ENCODE measurements at regions not wholly inside any gene's neighbourhood (a gene's known extent, or its start where the extent isn't known, plus 50 kb on each side); places are given as distances from the start of the nearest gene placed in this dataset.

DNA sequence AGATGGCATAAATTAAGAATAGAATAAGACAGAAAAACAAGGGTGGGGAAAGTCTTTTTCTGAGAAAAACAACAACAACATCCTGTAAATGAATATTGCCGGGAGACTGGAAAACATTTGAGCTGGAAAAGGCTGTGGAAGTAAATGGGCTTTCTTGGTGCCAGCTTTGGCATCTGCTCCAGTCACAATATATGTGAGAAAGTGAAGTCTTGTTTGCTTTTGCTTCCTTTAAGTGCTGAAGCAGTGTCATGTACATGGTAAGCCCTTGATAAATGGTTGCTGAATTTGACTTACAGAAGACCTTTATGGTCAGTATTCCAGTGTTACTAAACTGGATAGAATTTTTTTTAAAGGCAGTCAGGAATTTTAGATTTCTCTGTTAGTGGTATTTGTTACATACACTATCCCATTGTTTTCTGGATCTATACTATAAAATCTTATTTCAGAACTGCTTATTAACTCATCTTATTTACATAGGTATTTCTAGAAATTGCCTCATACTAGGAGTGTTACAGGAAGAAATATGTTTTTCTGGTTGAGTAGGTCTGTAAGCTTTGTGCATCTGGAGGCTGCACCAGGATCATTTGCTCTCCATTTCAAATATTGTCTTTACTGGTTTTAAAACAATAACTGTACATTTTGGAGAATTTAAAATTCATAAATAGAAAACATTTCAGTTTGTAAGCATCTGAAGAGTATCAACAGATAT is 201.7 kb upstream of the FOXP2 start:
- WGBS = 95% methylated on average over 1 of the region's 1 CpG
- no peaks in the 10 kb centered on the region for H3K9me3 ChIP-seq (ENCODE audit: control insufficient read depth in 2 of 2, insufficient read depth in 1 of 2, low read length in 1 of 2)
- no peaks in the 10 kb centered on the region for H3K36me3 ChIP-seq (ENCODE audit: control insufficient read depth in 2 of 2, insufficient read depth in 2 of 2, low read length in 1 of 2)
- DNase-seq (ENCODE audit: low read depth in 6 of 9, low spot score in 9 of 9) = no peak
- no peaks in the 10 kb centered on the region for H3K4me1 ChIP-seq (ENCODE audit: control insufficient read depth in 2 of 2, insufficient read depth in 2 of 2, low read length in 2 of 2)
- H3K27me3 ChIP-seq (ENCODE audit: control insufficient read depth in 2 of 2, insufficient read depth in 1 of 2, low read length in 1 of 2) = no peaks in the 10 kb centered on the region
- H3K4me3 ChIP-seq (ENCODE audit: low read length in 2 of 2) = no peak overlapping the region
- H3K27ac ChIP-seq (ENCODE audit: low read depth in 1 of 2, low read length in 1 of 2) = no peak overlapping the region

DNA sequence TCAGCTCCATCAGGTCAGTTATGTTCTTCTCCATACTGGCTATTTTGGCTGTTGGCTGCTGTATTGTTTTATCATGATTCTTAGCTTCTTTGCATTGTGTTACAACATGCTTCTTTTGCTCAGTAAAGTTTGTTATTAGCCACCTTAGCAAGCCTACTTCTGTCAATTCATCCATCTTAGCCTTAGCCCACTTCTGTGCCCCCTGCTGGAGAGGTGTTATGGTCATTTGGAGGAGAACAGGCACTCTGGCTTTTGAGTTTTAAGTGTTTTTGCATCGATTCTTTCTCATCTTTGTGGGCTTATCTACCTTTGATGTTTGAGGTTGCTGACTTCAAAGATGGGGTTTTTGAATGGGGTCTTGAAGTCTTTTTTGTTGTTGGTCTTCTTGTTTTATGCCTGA is 204.6 kb upstream of the FOXP2 start:
- H3K9me3 ChIP-seq (ENCODE audit: control insufficient read depth in 2 of 2, insufficient read depth in 1 of 2, low read length in 1 of 2) = no peaks in the 10 kb centered on the region
- no peak overlapping the region for H3K4me3 ChIP-seq (ENCODE audit: low read length in 2 of 2)
- H3K36me3 ChIP-seq (ENCODE audit: control insufficient read depth in 2 of 2, insufficient read depth in 2 of 2, low read length in 1 of 2) = no peaks in the 10 kb centered on the region
- H3K27me3 ChIP-seq (ENCODE audit: control insufficient read depth in 2 of 2, insufficient read depth in 1 of 2, low read length in 1 of 2) = no peaks in the 10 kb centered on the region
- WGBS = 72% methylated on average over 1 of the region's 1 CpG
- H3K4me1 ChIP-seq (ENCODE audit: control insufficient read depth in 2 of 2, insufficient read depth in 2 of 2, low read length in 2 of 2) = no peaks in the 10 kb centered on the region
- no peak overlapping the region for H3K27ac ChIP-seq (ENCODE audit: low read depth in 1 of 2, low read length in 1 of 2)
- DNase-seq (ENCODE audit: low read depth in 6 of 9, low spot score in 9 of 9) = no peak

DNA sequence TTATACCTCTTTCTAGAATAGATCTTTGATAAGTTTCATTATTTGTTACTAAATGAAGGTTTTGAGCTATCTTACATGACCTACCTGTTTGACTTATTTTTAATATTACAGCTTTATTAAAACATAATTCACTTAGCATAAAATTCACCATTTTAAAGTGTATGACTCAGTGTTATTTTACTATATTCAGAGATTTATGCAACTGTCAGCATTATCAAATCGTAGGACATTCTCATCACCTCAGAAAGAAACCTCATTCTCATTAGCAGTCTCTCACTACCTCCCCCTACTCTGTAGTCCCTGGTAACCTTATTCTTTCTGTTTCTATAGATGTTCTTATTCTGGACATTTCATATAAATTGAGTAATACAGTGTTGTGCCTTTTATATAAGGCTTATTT is 207.9 kb upstream of the FOXP2 start:
- no peaks in the 10 kb centered on the region for H3K9me3 ChIP-seq (ENCODE audit: control insufficient read depth in 2 of 2, insufficient read depth in 1 of 2, low read length in 1 of 2)
- no peak for DNase-seq (ENCODE audit: low read depth in 6 of 9, low spot score in 9 of 9)
- H3K27ac ChIP-seq (ENCODE audit: low read depth in 1 of 2, low read length in 1 of 2) = no peak overlapping the region
- no peaks in the 10 kb centered on the region for H3K36me3 ChIP-seq (ENCODE audit: control insufficient read depth in 2 of 2, insufficient read depth in 2 of 2, low read length in 1 of 2)
- H3K4me3 ChIP-seq (ENCODE audit: low read length in 2 of 2) = no peak overlapping the region
- 91% methylated on average over 1 of the region's 1 CpG for WGBS
- H3K4me1 ChIP-seq (ENCODE audit: control insufficient read depth in 2 of 2, insufficient read depth in 2 of 2, low read length in 2 of 2) = no peaks in the 10 kb centered on the region
- H3K27me3 ChIP-seq (ENCODE audit: control insufficient read depth in 2 of 2, insufficient read depth in 1 of 2, low read length in 1 of 2) = no peaks in the 10 kb centered on the region

DNA sequence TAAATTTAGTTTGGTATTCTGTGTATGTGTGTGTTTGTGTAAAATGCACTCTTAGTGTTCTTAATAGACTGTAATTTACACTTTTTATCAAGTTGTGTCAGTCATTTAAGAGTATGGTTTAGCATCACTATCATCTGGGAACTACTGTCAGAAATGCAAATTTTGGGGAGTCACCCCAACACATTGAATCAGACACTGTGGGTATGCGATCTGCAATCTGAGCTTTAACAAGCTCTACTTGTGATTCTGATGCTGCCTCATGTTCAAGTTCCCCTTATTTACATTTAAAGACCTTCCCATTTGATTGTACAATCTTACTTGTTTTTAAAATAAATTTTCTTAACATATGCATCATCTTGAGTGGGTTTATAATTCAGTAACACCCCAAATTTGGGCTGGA is 218.1 kb upstream of the FOXP2 start:
- Histone ChIP-seq H3K27me3 (ENCODE audit: control insufficient read depth in 2 of 2, insufficient read depth in 1 of 2, low read length in 1 of 2) (no peaks in the 10 kb centered on the region), H3K9me3 (ENCODE audit: control insufficient read depth in 2 of 2, insufficient read depth in 1 of 2, low read length in 1 of 2) (no peaks in the 10 kb centered on the region), H3K36me3 (ENCODE audit: control insufficient read depth in 2 of 2, insufficient read depth in 2 of 2, low read length in 1 of 2) (no peaks in the 10 kb centered on the region), H3K4me1 (ENCODE audit: control insufficient read depth in 2 of 2, insufficient read depth in 2 of 2, low read length in 2 of 2) (no peaks in the 10 kb centered on the region), H3K27ac (ENCODE audit: low read depth in 1 of 2, low read length in 1 of 2) (no peak overlapping the region), H3K4me3 (ENCODE audit: low read length in 2 of 2) (no peak overlapping the region)
- WGBS = 97% methylated on average over 1 of the region's 1 CpG
- no peak for DNase-seq (ENCODE audit: low read depth in 6 of 9, low spot score in 9 of 9)

DNA sequence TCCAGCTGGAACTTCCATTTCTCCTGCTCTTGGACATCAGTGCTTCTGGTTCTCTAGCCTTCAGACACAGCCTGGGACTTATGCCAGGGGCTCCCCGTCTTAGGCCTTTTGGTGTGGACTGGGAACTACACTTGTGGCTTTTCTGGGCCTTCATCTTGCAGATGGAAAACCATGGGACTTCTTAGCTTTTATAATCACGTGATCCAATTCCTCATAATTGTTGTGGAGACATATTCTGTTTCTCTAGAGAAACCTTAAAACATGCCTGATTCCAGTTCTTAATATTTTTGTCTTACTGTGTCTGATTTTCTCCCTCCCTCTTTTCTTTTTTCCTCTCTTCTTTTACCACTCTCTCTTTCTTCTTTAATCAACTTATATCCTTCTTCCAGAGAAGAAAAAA is 224.2 kb upstream of the FOXP2 start:
- no peaks in the 10 kb centered on the region for H3K36me3 ChIP-seq (ENCODE audit: control insufficient read depth in 2 of 2, insufficient read depth in 2 of 2, low read length in 1 of 2)
- 85% methylated on average over 2 of the region's 2 CpGs for WGBS
- no peak overlapping the region for H3K4me3 ChIP-seq (ENCODE audit: low read length in 2 of 2)
- DNase-seq (ENCODE audit: low read depth in 6 of 9, low spot score in 9 of 9) = no peak
- H3K27ac ChIP-seq (ENCODE audit: low read depth in 1 of 2, low read length in 1 of 2) = no peak overlapping the region
- H3K4me1 ChIP-seq (ENCODE audit: control insufficient read depth in 2 of 2, insufficient read depth in 2 of 2, low read length in 2 of 2) = no peaks in the 10 kb centered on the region
- H3K9me3 ChIP-seq (ENCODE audit: control insufficient read depth in 2 of 2, insufficient read depth in 1 of 2, low read length in 1 of 2) = no peaks in the 10 kb centered on the region
- H3K27me3 ChIP-seq (ENCODE audit: control insufficient read depth in 2 of 2, insufficient read depth in 1 of 2, low read length in 1 of 2) = no peaks in the 10 kb centered on the region

DNA sequence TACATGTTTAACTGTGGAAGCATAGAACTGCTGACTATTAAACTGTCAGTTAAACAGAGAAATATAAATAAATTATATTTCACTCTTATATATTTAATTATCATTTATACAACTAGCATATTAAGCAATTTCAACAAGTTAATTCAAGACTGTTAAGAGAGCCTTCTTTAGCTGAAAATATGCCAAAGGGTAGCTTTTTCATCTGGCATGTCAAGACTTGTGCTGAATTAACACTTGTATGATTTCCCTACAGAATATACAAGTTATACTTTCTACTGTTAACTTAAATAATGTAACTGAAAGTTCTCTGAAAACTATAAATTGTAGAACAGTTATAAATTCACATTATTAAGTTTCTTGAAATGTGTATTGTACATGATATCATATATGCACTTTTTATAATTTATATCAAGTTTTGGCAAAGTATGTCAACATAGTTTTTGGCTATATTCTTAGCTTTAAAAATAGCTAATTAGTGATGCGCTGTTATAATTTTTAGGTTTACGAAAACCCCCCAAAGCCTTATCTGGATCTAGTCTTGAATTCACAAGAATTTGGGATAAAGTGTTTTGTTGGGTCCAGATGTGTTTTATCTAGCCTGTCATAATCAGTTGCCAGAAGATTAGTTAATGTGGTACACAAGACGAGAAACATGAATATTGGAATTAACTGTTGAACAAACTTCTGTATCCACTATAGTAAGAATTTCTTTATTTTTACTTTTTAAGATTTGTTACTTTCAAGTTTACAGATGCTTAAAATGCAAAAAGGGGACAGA is 231.1 kb upstream of the FOXP2 start:
- Histone ChIP-seq H3K4me3 (ENCODE audit: low read length in 2 of 2) (no peak overlapping the region), H3K27ac (ENCODE audit: low read depth in 1 of 2, low read length in 1 of 2) (no peak overlapping the region), H3K9me3 (ENCODE audit: control insufficient read depth in 2 of 2, insufficient read depth in 1 of 2, low read length in 1 of 2) (no peaks in the 10 kb centered on the region), H3K4me1 (ENCODE audit: control insufficient read depth in 2 of 2, insufficient read depth in 2 of 2, low read length in 2 of 2) (no peaks in the 10 kb centered on the region), H3K27me3 (ENCODE audit: control insufficient read depth in 2 of 2, insufficient read depth in 1 of 2, low read length in 1 of 2) (no peaks in the 10 kb centered on the region), H3K36me3 (ENCODE audit: control insufficient read depth in 2 of 2, insufficient read depth in 2 of 2, low read length in 1 of 2) (no peaks in the 10 kb centered on the region)
- 95% methylated on average over 3 of the region's 3 CpGs for WGBS
- no peak for DNase-seq (ENCODE audit: low read depth in 6 of 9, low spot score in 9 of 9)

DNA sequence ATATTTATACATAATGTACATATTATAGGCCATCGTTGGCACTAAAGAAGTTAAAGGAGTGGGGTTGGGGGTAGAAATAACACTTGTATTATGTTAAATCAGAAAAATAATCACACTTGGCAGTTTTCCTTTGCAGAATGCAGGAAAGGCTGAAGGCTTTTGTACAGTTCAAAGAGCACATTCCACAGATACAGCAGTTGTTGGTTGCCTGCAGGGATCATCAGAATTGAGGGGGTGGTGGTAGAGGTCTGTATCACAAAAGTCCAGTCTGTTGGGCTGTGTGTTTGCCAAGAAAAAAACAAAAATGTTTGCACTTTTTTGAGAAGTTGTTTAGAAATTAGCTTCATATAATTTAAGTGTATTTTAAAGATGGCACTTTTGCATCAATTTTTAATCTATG is 231.8 kb upstream of the FOXP2 start:
- H3K4me3 ChIP-seq (ENCODE audit: low read length in 2 of 2) = no peak overlapping the region
- DNase-seq (ENCODE audit: low read depth in 6 of 9, low spot score in 9 of 9) = no peak
- H3K27ac ChIP-seq (ENCODE audit: low read depth in 1 of 2, low read length in 1 of 2) = no peak overlapping the region
- no peaks in the 10 kb centered on the region for H3K36me3 ChIP-seq (ENCODE audit: control insufficient read depth in 2 of 2, insufficient read depth in 2 of 2, low read length in 1 of 2)
- no peaks in the 10 kb centered on the region for H3K4me1 ChIP-seq (ENCODE audit: control insufficient read depth in 2 of 2, insufficient read depth in 2 of 2, low read length in 2 of 2)
- no peaks in the 10 kb centered on the region for H3K27me3 ChIP-seq (ENCODE audit: control insufficient read depth in 2 of 2, insufficient read depth in 1 of 2, low read length in 1 of 2)
- WGBS = 92% methylated on average over 1 of the region's 1 CpG
- no peaks in the 10 kb centered on the region for H3K9me3 ChIP-seq (ENCODE audit: control insufficient read depth in 2 of 2, insufficient read depth in 1 of 2, low read length in 1 of 2)

DNA sequence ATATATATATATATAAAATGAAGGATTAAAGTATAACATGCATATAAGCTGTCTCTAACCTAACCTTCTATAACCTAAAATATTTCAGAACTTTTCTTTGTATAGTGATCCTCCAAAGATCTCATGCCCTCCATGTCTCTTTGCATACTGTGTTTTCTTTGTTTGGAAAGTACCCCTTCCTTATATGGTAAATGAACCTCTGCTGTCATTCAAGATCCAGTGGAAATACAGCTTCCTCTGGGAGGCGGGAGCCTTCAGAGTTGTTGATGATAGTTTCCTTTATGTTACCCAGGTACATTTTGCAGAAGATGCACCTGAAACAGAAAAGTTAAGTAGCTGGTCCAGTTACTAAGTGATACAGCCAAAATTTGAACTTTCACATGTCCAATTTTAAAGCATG is 233.3 kb upstream of the FOXP2 start:
- H3K4me3 ChIP-seq (ENCODE audit: low read length in 2 of 2) = no peak overlapping the region
- H3K4me1 ChIP-seq (ENCODE audit: control insufficient read depth in 2 of 2, insufficient read depth in 2 of 2, low read length in 2 of 2) = no peaks in the 10 kb centered on the region
- no peaks in the 10 kb centered on the region for H3K36me3 ChIP-seq (ENCODE audit: control insufficient read depth in 2 of 2, insufficient read depth in 2 of 2, low read length in 1 of 2)
- no peaks in the 10 kb centered on the region for H3K27me3 ChIP-seq (ENCODE audit: control insufficient read depth in 2 of 2, insufficient read depth in 1 of 2, low read length in 1 of 2)
- no peak for DNase-seq (ENCODE audit: low read depth in 6 of 9, low spot score in 9 of 9)
- H3K27ac ChIP-seq (ENCODE audit: low read depth in 1 of 2, low read length in 1 of 2) = no peak overlapping the region
- WGBS = 94% methylated on average over 1 of the region's 1 CpG
- no peaks in the 10 kb centered on the region for H3K9me3 ChIP-seq (ENCODE audit: control insufficient read depth in 2 of 2, insufficient read depth in 1 of 2, low read length in 1 of 2)

DNA sequence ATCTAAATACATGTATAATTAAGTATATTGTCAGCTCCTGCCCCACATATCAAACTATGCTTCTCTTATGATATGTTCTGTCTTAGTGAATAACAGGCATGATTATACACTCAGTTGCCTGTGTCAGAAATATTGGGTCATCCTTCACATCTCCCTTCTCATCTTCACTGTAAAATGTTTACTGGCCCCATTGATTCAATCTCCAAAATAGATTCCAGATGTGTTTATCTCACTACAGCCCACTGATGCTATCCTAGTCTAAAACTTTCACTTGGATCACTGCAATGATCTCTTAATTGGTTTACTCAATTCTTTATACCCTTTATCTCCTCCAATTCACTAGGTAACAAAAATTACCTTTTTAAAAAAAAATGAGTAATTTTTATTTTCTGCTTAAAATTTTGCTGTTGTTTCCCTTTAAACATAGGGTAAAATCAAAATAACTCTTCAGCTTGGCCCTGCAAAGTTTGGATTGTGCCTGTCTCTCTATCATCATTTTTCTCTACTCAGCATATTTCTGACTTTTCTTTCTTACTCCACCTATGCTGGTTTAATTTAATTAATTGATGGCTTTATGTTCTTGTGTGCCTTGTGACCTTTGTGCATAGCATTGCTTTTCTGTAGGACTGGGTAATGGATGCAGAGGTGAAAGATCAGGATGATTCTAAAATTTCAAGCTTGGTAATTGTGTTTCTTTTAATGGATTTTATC is 233.9 kb upstream of the FOXP2 start:
- H3K4me1 ChIP-seq (ENCODE audit: control insufficient read depth in 2 of 2, insufficient read depth in 2 of 2, low read length in 2 of 2) = no peaks in the 10 kb centered on the region
- H3K36me3 ChIP-seq (ENCODE audit: control insufficient read depth in 2 of 2, insufficient read depth in 2 of 2, low read length in 1 of 2) = no peaks in the 10 kb centered on the region
- no peak for DNase-seq (ENCODE audit: low read depth in 6 of 9, low spot score in 9 of 9)
- no peak overlapping the region for H3K27ac ChIP-seq (ENCODE audit: low read depth in 1 of 2, low read length in 1 of 2)
- H3K4me3 ChIP-seq (ENCODE audit: low read length in 2 of 2) = no peak overlapping the region
- H3K27me3 ChIP-seq (ENCODE audit: control insufficient read depth in 2 of 2, insufficient read depth in 1 of 2, low read length in 1 of 2) = no peaks in the 10 kb centered on the region
- no peaks in the 10 kb centered on the region for H3K9me3 ChIP-seq (ENCODE audit: control insufficient read depth in 2 of 2, insufficient read depth in 1 of 2, low read length in 1 of 2)
